ENCODE measurements at regions not wholly inside any gene's neighbourhood (a gene's known extent, or its start where the extent isn't known, plus 50 kb on each side); places are given as distances from the start of the nearest gene placed in this dataset.
"Not testable (repeated sequence)": the region's sequence is repeated elsewhere in the genome, so short reads cannot be mapped to it uniquely, and the experiment has no call there.

GRCh38 chr5:12177225-12177624, 273.0 kb upstream of the CTNND2 start:
- Mint-ChIP-seq H3K36me3 (no peaks in the 10 kb centered on the region), H3K27ac (no peak overlapping the region), H3K4me3 (no peak overlapping the region), H3K9me3 (no peaks in the 10 kb centered on the region), H3K4me1 (no peaks in the 10 kb centered on the region), H3K27me3 (no peaks in the 10 kb centered on the region)
- ATAC-seq (replicated peaks) (no peak), DNase-seq (no peak)

GRCh38 chr5:12175914-12176585, 271.8 kb upstream of the CTNND2 start:
- ATAC-seq (replicated peaks) (no peak), DNase-seq (no peak)
- H3K36me3 Mint-ChIP-seq, result no peaks in the 10 kb centered on the region
- H3K4me3 Mint-ChIP-seq, result no peak overlapping the region
- no peaks in the 10 kb centered on the region for H3K4me1 Mint-ChIP-seq
- H3K27me3 Mint-ChIP-seq, result no peaks in the 10 kb centered on the region
- H3K27ac Mint-ChIP-seq, result no peak overlapping the region
- H3K9me3 Mint-ChIP-seq, result no peaks in the 10 kb centered on the region

GRCh38 chr5:12174734-12175133, 270.5 kb upstream of the CTNND2 start:
- ATAC-seq (replicated peaks), result no peak
- Mint-ChIP-seq H3K4me1 (no peaks in the 10 kb centered on the region), H3K36me3 (no peaks in the 10 kb centered on the region), H3K9me3 (no peaks in the 10 kb centered on the region), H3K27ac (no peak overlapping the region), H3K4me3 (no peak overlapping the region), H3K27me3 (no peaks in the 10 kb centered on the region)
- no peak for DNase-seq

- Mint-ChIP-seq H3K9me3 (peaks cover 4 to 5% of the 10 kb centered on the region in 2 donors), H3K4me1 (no peaks in the 10 kb centered on the region), H3K27me3 (no peaks in the 10 kb centered on the region), H3K36me3 (no peaks in the 10 kb centered on the region), H3K4me3 (no peak overlapping the region), H3K27ac (no peak overlapping the region)
- no peak for DNase-seq
- ATAC-seq (replicated peaks), result no peak
These were observed 265.3 kb upstream of the CTNND2 start for GRCh38 chr5:12169536-12169935.

GRCh38 chr5:12162863-12163262, 258.6 kb upstream of the CTNND2 start:
- no peaks in the 10 kb centered on the region for H3K36me3 Mint-ChIP-seq
- no peak for DNase-seq
- H3K9me3 Mint-ChIP-seq, result peaks cover under 1 to 7% of the 10 kb centered on the region in 2 donors
- no peak overlapping the region for H3K27ac Mint-ChIP-seq
- no peak overlapping the region for H3K4me3 Mint-ChIP-seq
- H3K27me3 Mint-ChIP-seq, result no peaks in the 10 kb centered on the region
- ATAC-seq (replicated peaks), result no peak
- no peaks in the 10 kb centered on the region for H3K4me1 Mint-ChIP-seq

GRCh38 chr5:12147513-12147912, 243.3 kb upstream of the CTNND2 start:
- no peaks in the 10 kb centered on the region for H3K27me3 Mint-ChIP-seq
- no peak overlapping the region for H3K27ac Mint-ChIP-seq
- no peaks in the 10 kb centered on the region for H3K4me1 Mint-ChIP-seq
- ATAC-seq (replicated peaks) (no peak), DNase-seq (no peak)
- H3K9me3 Mint-ChIP-seq, result peaks cover 4 to 8% of the 10 kb centered on the region in 2 donors
- no peaks in the 10 kb centered on the region for H3K36me3 Mint-ChIP-seq
- no peak overlapping the region for H3K4me3 Mint-ChIP-seq

GRCh38 chr5:12141496-12141895, 237.2 kb upstream of the CTNND2 start:
- H3K9me3 Mint-ChIP-seq, result peaks cover 12 to 17% of the 10 kb centered on the region in 2 donors
- no peak overlapping the region for H3K27ac Mint-ChIP-seq
- no peak for ATAC-seq (replicated peaks)
- no peak overlapping the region for H3K4me3 Mint-ChIP-seq
- H3K36me3 Mint-ChIP-seq, result no peaks in the 10 kb centered on the region
- DNase-seq, result no peak
- no peaks in the 10 kb centered on the region for H3K4me1 Mint-ChIP-seq
- H3K27me3 Mint-ChIP-seq, result no peaks in the 10 kb centered on the region

- no peaks in the 10 kb centered on the region for H3K27me3 Mint-ChIP-seq
- DNase-seq, result no peak
- ATAC-seq (replicated peaks), result no peak
- H3K4me1 Mint-ChIP-seq, result no peaks in the 10 kb centered on the region
- peaks cover 18 to 20% of the 10 kb centered on the region in 2 donors for H3K9me3 Mint-ChIP-seq
- no peak overlapping the region for H3K27ac Mint-ChIP-seq
- H3K36me3 Mint-ChIP-seq, result peaks cover 0 to 2% of the 10 kb centered on the region in 2 donors
- no peak overlapping the region for H3K4me3 Mint-ChIP-seq
These were observed 229.3 kb upstream of the CTNND2 start for GRCh38 chr5:12133520-12133919.

- peaks cover 15 to 16% of the 10 kb centered on the region in 2 donors for H3K9me3 Mint-ChIP-seq
- not testable (repeated sequence) for H3K27me3 Mint-ChIP-seq; ATAC-seq (replicated peaks); H3K4me1 Mint-ChIP-seq; H3K27ac Mint-ChIP-seq; H3K4me3 Mint-ChIP-seq; DNase-seq; H3K36me3 Mint-ChIP-seq
These were observed 226.8 kb upstream of the CTNND2 start for GRCh38 chr5:12131020-12131419.

GRCh38 chr5:12125895-12126294, 221.6 kb upstream of the CTNND2 start:
- peaks cover 8% of the 10 kb centered on the region in 2 donors for H3K9me3 Mint-ChIP-seq
- H3K4me1 Mint-ChIP-seq, result no peaks in the 10 kb centered on the region
- DNase-seq (no peak), ATAC-seq (replicated peaks) (no peak)
- no peak overlapping the region for H3K27ac Mint-ChIP-seq
- no peaks in the 10 kb centered on the region for H3K27me3 Mint-ChIP-seq
- H3K4me3 Mint-ChIP-seq, result no peak overlapping the region
- H3K36me3 Mint-ChIP-seq, result no peaks in the 10 kb centered on the region

- no peak for ATAC-seq (replicated peaks)
- no peak overlapping the region for H3K4me3 Mint-ChIP-seq
- H3K36me3 Mint-ChIP-seq, result no peaks in the 10 kb centered on the region
- DNase-seq, result no peak
- H3K9me3 Mint-ChIP-seq, result peaks cover 0 to 2% of the 10 kb centered on the region in 2 donors
- no peak overlapping the region for H3K27ac Mint-ChIP-seq
- H3K27me3 Mint-ChIP-seq, result no peaks in the 10 kb centered on the region
- H3K4me1 Mint-ChIP-seq, result no peaks in the 10 kb centered on the region
These were observed 215.4 kb upstream of the CTNND2 start for GRCh38 chr5:12119657-12120056.

- H3K27ac Mint-ChIP-seq, result no peak overlapping the region
- no peak overlapping the region for H3K4me3 Mint-ChIP-seq
These were observed 209.8 kb upstream of the CTNND2 start for GRCh38 chr5:12114075-12114474.

GRCh38 chr5:12113062-12113461, 208.8 kb upstream of the CTNND2 start:
- no peak overlapping the region for H3K4me3 Mint-ChIP-seq
- no peaks in the 10 kb centered on the region for H3K27me3 Mint-ChIP-seq
- H3K9me3 Mint-ChIP-seq, result peaks cover 0 to 2% of the 10 kb centered on the region in 2 donors
- no peaks in the 10 kb centered on the region for H3K36me3 Mint-ChIP-seq
- no peak overlapping the region for H3K27ac Mint-ChIP-seq
- DNase-seq (no peak), ATAC-seq (replicated peaks) (no peak)
- H3K4me1 Mint-ChIP-seq, result no peaks in the 10 kb centered on the region

More at GRCh38 chr5:12114075-12114474, 209.8 kb upstream of the CTNND2 start:
- H3K36me3 Mint-ChIP-seq, result no peaks in the 10 kb centered on the region
- DNase-seq, result no peak
- H3K27me3 Mint-ChIP-seq, result no peaks in the 10 kb centered on the region
- ATAC-seq (replicated peaks), result no peak
- peaks cover 0 to 2% of the 10 kb centered on the region in 2 donors for H3K9me3 Mint-ChIP-seq
- H3K4me1 Mint-ChIP-seq, result no peaks in the 10 kb centered on the region

GRCh38 chr5:12111261-12111660, 207.0 kb upstream of the CTNND2 start:
- Mint-ChIP-seq H3K4me1 (no peaks in the 10 kb centered on the region), H3K9me3 (no peaks in the 10 kb centered on the region), H3K27me3 (no peaks in the 10 kb centered on the region), H3K36me3 (no peaks in the 10 kb centered on the region), H3K4me3 (no peak overlapping the region), H3K27ac (no peak overlapping the region)
- DNase-seq (no peak), ATAC-seq (replicated peaks) (no peak)

GRCh38 chr5:12110629-12111028, 206.4 kb upstream of the CTNND2 start:
- no peaks in the 10 kb centered on the region for H3K4me1 Mint-ChIP-seq
- DNase-seq (no peak), ATAC-seq (replicated peaks) (no peak)
- no peaks in the 10 kb centered on the region for H3K9me3 Mint-ChIP-seq
- no peak overlapping the region for H3K27ac Mint-ChIP-seq
- no peak overlapping the region for H3K4me3 Mint-ChIP-seq
- no peaks in the 10 kb centered on the region for H3K36me3 Mint-ChIP-seq
- H3K27me3 Mint-ChIP-seq, result no peaks in the 10 kb centered on the region
